GM19240 (cell line): ENCODE measurements at regions not wholly inside any gene's neighbourhood (a gene's known extent, or its start where the extent isn't known, plus 50 kb on each side); places are given as distances from the start of the nearest gene placed in this dataset.
"Not testable (repeated sequence)": the region's sequence is repeated elsewhere in the genome, so short reads cannot be mapped to it uniquely, and the experiment has no call there.

Experiments used
- DNase-seq: peaks from one replicate; pipeline ENCODE4 v3.0.0; 2011; ENCODE audit warnings: low spot score; ENCODE audit not compliant: insufficient read length

DNA sequence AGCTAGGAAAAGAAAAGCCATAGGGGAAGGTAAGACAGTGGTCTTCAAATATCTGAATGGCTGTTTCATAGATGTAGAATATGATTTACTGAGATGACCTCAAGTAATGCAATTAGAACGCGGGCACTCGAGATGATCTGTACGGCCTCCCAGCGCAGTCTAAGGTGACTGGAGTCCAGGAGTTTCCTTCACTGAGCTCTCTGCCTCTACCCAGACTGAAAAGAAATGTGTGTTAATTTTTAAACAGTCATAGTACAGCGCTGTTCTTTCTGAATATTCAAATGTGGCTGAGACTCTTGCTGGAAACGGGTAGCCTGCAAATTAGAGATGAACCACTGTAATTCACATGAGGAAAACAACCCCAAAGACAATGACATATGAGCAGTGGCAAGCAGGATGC is 562.4 kb upstream of the AUTS2 start:
- DNase-seq, result no peak

GRCh38 chr7:69036301-69036700 is 562.0 kb upstream of the AUTS2 start:
- no peak for DNase-seq

DNA sequence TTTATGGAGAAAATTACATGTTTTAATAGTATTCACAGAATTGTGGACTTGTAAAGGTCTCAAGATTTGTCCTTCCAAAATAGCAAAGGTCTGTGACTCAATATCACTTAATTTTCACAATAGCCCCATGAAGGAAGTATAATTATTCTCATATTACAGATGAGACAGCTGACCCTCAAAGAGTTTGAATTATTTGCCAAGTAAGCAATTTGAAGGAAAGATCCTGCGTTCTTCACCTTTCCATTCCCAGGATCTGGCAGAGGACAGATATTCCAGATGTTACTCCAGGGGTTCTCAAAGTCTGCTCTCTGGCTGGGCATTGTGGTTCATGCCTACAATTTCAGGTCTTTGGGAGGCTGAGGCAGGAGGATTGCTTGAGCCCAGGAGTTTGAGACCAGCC is 559.4 kb upstream of the AUTS2 start:
- no peak for DNase-seq

- DNase-seq, result no peak
Observed at GRCh38 chr7:69042138-69042537, 556.1 kb upstream of the AUTS2 start.

GRCh38 chr7:69047151-69047754 is 551.0 kb upstream of the AUTS2 start:
- DNase-seq, result no peak

DNA sequence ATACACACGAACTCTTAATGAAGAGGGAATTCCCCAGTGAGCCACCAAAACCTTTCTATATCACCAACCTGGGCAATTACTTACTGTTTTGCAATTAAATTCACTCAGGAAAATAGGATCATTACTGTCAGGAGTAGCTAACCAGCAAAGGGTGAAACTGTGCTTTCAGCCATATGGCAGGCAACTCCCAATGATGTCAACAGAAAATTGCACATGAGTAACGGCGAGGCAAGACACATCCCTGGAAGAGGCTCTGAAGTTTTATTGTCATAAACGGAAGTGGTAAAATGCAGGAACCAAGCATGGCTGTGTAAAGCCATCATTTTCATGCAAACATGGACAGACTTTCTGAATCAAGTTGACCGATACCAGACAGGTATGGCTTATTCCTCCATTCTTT is 548.9 kb upstream of the AUTS2 start:
- DNase-seq, result no peak

GRCh38 chr7:69052447-69052846 is 545.8 kb upstream of the AUTS2 start:
- no peak for DNase-seq

DNA sequence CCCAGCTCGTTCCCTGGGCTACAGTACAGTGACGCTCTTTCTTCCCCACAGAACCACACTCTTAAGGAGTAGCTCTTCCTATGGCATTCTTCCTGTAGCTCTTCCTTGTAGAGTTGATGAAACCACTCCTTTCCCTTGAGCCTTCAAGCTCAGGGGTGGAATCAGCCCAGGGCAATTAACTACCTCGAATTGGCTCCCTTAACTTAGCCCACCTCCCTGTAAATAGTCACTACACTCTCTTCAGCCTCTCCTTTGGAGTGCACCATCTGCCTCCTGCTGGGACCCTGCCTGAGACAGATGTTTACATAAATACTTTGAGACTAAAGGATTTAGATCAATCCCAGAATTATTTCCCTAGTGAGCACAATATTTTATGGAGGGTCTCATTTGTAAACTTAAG is 537.8 kb upstream of the AUTS2 start:
- no peak for DNase-seq

DNA sequence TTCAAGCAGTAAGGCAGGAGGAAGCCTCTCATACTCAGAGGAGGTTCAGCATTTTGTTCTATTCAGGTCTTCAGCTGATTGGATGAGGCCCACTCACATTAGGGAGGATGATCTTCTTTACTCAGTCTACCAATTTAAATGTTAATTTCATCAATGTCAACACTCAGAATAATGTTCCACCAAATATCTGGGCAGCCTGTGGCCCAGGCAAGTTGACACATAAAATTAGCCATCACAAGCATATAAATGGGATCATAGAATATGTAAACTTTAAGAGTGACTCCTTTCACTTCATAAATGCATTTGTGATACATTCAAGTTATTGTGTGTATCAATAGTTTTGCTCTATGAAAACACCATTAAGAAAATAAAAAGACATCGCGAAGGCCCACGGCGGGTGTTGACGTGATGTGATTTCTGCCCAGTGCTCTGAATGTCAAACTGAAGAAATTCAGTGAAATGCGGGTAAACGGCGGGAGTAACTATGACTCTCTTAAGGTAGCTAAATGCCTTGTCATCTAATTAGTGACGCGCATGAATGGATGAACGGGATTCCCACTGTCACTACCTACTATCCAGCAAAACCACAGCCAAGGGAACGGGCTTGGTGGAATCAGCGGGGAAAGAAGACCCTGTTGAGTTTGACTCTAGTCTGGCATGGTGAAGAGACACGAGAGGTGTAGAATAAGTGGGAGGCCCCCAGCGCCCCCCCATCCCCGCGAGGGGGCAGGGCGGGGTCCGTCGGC is 536.1 kb upstream of the AUTS2 start:
- no peak for DNase-seq

GRCh38 chr7:69067397-69067796 is 530.9 kb upstream of the AUTS2 start:
- no peak for DNase-seq

DNA sequence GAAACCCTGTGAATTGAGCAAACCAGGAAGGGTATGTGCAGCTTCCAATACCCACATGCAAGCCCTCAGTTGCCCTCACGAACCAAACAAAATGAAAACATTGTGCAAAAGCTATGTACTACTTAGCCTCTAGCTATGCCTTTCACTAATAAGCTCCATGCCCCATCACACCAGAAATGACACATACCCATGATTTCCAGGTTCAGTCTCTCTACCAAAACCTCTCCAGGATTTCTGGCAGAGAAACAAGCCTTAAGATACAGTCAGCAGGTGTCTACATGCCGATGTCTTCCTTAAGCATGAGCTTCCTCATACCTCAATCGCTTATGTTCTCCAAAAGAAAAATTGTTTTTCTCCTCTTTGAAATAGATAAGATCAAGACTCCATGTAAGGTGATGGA is 527.8 kb upstream of the AUTS2 start:
- no peak for DNase-seq

GRCh38 chr7:69076566-69076965 is 521.7 kb upstream of the AUTS2 start:
- no peak for DNase-seq

DNA sequence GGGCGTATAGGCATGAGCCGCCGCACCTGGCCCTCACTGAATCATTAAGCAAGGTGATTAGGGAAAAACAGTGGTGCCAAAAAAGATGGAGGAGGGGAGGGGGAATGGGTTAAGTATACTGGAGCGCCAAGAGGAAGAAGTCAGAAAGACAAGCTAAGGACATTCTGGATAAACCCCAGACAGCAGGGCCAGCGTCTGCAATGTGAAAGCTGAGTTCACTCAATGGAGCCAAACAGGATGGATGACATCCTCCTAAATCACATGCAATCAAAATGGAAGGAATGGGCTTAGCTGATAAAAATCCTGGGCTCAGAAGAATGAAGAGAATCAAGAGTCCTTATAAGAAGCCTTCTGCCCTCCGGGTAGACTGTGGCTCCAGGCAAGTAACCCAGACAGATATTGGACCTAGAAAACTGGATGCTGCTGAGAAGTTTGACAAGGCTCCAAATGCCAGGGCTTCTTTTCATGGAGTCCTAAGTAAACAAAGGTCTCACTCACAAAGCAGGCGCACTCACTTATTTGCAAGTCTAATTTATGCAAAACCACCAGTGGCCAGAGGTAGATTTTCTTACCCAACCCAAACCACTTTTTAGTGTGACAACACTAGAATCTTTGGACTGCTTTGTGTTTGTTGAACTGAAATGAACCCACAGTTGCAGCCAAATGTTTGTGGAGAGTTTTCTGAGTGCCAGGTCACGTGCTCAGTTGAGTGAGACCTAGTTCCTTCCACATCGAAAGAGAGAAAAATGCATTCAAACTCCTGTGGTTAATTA is 519.1 kb upstream of the AUTS2 start:
- no peak for DNase-seq

DNA sequence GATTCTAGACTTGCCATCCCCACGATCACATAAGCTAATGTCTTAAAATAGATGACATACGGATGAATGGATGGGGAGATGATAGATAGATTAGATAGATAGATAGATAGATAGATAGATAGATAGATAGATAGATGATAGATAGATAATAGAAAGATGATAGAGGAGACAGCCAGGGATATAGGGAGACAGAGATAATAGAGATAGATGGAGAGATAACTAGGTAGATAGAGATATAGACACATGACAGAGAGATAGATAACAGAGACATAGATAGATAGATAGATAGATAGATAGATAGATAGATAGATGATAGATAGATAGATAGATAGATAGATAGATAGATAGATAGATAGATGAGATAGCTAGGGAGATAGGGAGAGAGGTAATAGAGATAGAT is 511.0 kb upstream of the AUTS2 start:
- DNase-seq, result not testable (repeated sequence)

- DNase-seq, result no peak
Observed at GRCh38 chr7:69088185-69088584, 510.1 kb upstream of the AUTS2 start.

- DNase-seq, result no peak
Observed at GRCh38 chr7:69090936-69091335, 507.3 kb upstream of the AUTS2 start.

GRCh38 chr7:69091521-69091920 is 506.8 kb upstream of the AUTS2 start:
- DNase-seq, result no peak

DNA sequence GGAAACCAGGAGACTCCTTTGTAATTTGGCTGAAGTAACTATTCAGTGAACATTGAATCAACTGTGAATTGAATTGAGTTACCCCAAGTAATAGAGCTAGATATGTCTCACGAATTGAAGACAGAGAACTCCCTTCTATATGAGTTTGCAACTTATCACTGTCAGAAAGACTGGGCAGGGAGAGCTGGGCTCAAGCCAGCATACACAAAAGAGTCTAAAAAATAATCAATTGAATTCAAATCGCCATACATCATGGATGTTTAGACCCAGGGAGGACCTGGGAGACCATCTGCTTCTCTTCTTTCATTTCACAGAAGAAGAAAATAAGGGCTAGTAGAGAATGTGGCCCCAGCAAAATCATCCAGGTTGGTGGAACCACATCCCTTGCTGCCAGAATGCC is 503.1 kb upstream of the AUTS2 start:
- no peak for DNase-seq

GRCh38 chr7:69095649-69096048 is 502.6 kb upstream of the AUTS2 start:
- DNase-seq, result no peak

- DNase-seq, result no peak
Observed at GRCh38 chr7:69104023-69104422, 494.3 kb upstream of the AUTS2 start.

GRCh38 chr7:69105092-69105491 is 493.2 kb upstream of the AUTS2 start:
- DNase-seq, result no peak

DNA sequence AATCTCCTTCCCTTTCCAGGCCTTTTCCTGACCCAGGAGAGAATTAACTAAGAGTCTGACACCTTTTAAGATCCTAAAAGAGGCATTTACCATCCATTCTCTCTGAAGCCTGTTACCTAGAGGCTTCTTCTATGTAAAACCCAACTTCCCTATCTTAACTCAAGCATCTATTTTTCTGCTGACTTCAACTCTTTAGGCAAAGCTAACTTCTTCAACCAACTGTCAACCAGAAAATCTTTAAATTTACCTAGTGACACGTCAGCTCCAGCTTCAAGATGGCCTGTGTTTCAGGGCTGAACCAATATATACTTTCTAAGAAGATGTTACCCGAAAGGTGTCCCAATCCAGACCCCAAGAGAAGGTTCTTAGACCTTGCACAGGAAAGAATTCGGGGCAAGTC is 492.3 kb upstream of the AUTS2 start:
- no peak for DNase-seq

GRCh38 chr7:69106449-69106848 is 491.8 kb upstream of the AUTS2 start:
- DNase-seq, result not testable (repeated sequence)
